NCI-H774 (cell line): ENCODE measurements at regions not wholly inside any gene's neighbourhood (a gene's known extent, or its start where the extent isn't known, plus 50 kb on each side); places are given as distances from the start of the nearest gene placed in this dataset.

Experiments
- DNase-seq: peaks from one replicate; lab custom pipeline; 2025; lab: John Stamatoyannopoulos, UW

DNA sequence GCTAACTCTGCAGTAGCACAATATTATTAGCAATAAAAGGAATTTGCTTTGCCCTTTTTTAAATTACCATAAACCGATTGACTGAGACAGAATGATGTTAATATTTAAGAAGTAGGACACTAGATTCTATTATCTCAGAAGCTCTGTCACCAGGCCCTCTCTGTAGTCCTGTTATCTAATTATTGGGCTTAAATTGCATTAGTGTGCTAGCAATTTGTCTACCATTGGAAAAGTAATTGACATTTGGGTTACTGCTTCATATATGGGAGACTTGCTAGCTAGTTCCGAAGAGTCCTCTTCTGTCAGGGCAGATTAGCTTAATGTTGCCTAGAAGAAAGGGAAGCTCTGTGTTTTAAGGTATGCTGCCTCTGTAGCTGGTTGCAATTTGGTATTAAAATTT lies 1107.3 kb upstream of the EEF2KMT start:
- no peak for DNase-seq

DNA sequence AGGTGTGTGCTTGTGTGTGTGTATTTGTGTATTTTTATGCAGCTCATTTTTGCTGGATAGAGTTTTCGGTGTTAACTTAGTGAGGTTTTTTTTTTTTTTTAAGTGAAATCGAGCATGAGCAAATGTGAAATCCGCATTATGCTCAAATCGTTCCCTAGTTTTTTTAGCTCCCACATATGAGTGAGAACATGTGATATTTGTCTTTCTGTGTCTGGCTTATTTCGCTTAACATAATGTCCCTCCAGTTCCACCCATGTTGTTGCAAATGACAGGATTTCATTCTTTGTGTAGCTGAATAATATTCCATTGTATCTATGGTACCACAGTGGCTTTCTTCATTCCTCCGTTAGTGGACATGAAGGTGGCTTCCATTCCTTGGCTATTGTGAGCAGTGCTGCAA lies 1103.3 kb upstream of the EEF2KMT start:
- DNase-seq, result no peak

DNA sequence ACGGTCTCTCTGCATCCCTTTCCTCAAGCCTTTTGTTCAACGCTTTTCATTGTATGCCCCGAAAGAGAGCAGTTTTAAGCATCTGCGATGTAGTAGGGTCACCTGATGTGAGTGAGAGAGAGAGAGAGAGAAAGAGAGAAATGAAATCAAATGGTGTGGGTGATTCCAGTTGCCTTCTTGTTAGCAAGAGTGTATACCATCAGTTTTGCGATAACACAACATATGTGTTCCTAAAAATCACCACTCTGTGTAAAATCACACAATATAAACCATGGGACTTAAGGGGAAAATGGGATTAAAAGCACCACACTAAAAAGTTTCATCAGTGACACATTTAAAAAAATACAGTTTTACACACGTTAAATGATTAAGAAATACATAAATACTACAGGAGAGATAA lies 1102.7 kb upstream of the EEF2KMT start:
- no peak for DNase-seq

DNA sequence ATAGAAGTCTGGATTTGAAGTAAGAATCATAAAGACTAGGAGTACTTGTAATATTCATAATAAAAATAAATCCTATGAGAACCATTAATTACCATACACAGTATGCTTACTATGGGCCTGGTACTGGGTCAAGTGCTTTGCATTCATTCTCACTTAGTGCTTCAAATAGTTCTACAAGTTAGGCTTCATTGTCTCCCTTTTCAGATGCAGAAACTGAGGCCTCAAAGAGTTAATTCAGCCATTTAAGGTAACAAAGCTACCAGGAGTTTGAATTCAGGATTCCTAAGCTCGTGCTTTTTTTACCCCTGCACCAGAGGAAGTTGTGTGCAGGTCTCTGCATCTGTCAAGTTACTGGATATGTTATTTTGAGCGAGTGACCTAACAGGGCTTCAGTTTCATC lies 1098.4 kb upstream of the EEF2KMT start:
- no peak for DNase-seq

DNA sequence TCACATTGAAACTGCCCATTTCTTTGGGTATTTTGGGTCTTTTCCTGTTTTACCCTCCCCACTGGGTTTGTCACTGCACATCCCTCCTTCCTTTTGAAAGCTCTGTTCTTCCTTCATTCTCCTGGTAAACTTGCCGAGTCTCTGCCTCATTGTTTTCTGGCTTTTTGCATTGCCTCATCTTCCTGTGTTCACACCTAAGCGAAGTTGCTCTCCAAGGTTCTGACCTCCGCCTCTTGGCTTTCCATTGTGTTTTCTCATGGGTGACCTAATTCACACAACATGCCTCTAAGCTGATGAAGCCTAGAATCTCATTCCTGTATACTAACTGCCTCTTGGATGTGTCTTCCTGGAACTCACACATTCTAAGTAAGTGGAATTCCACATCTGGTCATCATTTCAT lies 1096.1 kb upstream of the EEF2KMT start:
- no peak for DNase-seq

DNA sequence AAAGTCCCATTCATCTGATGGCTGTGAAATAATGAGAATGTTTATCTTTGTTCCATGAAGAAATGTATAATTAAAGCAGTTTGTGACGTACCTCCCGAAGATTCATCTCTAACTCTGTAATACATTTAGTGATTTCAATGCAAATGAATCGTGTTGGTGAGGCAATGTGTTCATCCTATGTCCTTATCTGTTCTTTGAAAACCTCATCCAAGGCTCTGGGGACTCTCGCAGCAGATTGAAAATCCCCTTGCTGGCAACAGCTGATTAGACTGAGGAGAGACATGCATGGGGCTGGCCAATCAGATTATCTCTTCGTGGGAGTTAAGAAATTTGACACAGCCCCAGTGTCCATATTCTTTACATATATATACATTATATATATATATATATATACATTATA lies 1095.4 kb upstream of the EEF2KMT start:
- DNase-seq, result no peak

DNA sequence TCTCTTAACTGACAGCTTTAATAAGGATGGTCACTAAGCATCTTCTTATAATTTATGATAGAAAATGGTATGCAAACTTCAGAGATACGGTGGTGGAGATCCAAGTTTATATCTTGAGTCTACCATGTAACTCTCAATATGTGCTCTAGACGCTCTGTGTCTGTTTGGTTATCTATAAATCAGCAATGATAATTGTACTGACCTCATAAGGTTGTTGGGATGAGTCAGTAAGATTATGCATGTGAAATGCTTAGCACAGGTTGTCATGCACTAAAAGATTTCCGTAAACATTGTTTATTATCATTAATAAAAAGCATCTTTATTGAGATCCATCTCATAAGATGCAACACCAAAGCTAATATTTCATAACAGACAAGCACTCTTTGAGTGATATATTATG lies 1094.9 kb upstream of the EEF2KMT start:
- DNase-seq, result no peak

DNA sequence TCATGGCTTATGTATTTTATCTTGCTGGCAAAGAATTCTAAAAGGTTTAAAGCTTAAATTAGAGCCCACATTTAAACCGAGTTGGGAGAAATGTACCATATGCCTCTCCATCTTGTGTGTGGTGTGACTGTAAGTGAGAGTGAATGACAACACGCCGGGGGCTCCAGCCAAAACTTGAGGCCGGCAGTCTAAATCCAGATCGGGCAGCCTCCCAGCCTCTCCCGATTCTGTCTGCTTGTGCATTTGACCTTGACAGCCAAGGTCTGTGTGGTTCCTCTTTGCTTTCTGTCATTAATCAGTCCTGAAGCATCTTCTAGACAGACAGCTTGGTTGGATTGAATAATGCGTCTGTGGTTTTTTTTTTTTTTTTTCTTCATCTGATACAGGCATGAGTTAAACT lies 1093.2 kb upstream of the EEF2KMT start:
- no peak for DNase-seq

DNA sequence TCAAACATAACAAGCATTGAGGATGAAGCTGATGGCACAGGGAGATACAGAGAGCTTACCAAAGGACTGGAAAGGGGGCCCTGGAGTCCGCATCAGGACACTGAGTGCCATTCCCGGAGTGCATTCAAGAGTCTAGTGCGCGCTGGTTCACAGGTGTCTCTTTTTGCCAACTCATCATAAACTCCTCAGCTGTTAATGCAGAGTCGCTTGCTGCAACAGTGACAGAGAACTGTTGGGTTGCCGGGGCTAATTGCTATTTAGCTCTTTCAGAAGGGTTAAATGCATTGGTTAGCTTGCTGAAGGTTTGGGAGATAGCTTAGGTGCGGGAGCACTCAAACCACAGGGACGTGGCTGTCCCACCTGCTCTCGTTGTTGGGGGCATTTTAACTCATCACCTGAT lies 1091.6 kb upstream of the EEF2KMT start:
- no peak for DNase-seq

DNA sequence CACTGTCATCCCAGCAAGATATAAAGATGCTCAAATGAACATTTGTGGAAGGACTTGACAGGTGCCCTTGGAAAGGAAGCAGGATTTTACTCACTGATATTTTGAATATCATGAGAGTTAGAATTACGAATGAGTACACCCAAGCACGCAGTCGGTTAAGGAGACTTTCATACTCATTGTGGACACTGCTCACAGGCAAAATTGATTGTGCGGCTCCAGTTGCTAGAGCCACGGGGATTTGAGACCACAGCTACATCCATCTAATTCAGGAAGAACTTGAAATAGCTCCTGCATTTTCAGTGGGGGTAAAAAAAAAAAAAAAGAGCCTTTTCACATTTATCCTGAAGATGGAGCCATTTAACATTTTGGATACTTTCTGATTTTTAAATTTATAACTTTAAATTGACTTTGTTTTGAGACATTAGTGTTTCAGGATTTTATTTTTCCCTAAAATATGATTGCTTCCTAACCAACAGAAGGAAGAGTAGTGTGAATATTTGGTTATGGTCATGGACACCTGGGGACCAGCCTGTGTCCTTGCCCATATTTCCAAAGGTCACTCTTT lies 1080.1 kb upstream of the EEF2KMT start:
- no peak for DNase-seq

DNA sequence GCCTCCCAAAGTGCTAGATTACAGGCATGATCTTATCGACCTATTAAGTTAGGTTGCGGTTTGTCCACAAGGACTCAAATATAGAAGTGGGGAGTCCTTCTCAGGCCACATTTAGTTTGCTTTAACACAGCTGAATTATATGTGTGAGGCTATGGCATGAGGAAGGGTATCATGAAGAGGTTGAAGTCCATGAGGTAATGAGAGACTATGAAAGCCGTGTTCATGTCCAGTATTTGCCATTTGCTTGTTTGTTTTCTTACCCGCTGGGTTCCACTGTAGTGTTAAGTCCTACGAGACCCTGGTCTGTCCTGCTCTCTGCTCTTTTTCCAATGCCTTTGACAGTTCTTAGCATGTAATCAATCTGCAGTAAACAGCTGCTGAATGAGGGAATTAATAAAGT lies 1072.4 kb upstream of the EEF2KMT start:
- DNase-seq, result no peak

DNA sequence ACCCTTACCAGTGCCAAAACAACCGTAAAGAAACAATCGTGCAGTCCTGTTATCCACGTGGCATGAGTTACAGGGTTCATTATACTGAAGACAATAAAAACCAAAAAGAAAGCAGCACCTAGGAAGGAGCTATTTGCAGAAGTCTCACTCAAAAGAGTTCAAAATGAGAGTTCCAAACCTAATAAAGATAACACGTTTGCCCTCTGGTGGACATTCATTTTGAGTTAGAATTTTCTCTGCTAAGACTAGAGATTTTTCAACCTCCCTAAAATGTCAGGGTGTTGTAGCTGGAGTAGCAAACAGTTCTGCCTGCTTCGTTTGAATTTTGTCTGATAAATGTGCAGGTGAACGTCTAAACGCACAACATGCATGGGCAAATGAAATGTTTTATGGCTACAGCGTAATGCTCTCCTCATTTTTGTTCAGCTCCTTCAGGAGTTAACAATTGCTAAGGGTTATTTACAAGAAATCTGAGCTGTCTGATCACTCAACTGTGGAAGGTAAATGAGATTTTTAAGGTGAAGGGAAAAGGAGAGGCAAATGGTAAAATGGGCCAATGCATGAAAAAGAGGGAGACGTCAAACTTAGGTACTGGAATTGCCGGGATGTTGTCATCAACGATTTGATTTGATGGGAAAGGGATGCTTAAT lies 1067.9 kb upstream of the EEF2KMT start:
- DNase-seq, result no peak

DNA sequence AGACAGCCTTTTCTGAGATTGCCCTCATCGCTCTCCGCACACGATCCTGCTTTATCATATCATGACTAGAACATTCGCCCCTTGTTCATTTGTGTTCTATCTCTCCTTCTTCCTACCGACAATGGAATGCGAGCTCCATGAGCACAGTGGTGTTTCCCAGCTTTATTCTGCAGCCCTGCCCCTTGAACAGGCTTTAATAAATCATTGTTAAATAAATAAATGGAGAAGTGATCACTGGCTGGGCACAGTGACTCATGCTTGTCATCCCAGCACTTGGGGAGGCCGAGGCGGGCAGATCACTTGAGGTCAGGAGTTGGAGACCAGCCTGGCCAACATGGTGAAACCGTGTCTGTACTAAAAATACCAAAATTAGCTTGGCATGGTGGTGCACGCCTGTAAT lies 1063.3 kb upstream of the EEF2KMT start:
- DNase-seq, result no peak

DNA sequence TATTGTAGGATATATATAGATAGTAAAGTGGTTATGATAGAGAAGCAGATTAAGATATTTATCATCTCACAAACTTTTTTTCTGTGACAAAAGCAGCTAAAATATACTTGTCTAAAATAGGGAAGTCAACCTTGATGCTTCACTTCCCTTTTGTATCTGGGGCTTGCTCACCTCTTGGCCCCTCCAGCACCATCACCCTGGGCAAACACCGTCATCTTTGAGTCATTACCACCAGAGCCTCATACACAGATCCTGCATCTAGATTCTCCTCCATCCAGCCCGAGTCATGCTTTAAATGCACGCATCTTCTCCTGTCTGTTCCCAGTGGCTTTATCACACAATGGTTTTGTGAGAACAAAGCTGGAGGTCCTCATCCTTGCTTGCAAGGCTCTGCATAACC lies 1062.7 kb upstream of the EEF2KMT start:
- DNase-seq, result no peak

DNA sequence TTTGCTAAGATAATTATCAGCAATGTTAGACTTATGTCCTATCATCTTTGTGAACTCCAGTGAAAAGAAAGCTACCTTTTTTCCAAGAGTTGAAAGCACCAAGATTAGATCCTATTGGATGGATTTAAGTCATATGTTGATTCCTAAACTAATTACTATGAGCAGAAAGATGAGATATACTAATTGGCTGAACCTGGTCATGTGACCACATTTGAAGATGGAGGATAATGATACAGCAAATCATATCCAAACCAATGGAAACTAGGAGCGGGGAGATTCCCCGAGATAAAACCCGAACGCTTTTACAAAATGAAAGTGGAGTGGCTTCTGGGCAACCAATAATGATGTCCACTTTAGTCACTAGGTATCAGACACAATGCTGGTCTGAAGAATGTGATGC lies 1060.2 kb upstream of the EEF2KMT start:
- DNase-seq, result no peak

DNA sequence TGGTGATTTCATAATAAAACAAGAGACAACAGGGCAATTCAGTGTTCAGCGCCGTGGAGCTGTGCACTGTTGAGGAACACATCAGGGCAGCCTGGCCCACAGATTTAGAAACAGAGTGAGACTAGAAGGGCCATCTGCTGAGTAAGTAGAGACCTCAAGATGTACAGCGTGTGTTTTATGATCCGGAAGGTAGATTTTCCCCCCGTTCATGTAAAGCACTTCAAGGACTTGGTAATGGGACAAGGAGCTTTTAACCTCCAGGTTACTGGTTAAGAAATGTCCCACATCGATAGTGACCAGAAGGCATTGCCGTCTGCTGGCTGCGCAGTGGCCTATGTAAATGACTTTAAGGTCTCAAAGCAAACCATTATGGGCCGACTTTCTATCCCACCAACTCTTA lies 1057.7 kb upstream of the EEF2KMT start:
- no peak for DNase-seq

DNA sequence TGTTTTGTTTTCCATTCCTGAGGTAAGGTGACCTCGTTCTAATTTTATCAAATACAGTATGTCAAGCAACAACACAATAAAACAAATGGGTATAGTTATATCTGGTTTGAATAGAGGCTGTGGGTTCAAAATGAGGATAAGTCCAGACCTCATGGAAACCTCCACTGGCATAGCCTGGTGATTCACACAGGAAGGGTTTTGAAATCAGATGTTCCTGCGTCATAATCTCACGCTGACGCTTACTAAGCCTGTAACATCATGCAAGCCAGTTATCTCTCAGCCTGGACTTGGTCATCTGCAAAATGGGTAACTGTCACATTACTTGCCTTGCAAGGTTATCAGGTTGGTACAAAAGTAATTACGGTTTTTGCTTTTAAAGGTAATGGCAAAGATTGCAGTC lies 1056.3 kb upstream of the EEF2KMT start:
- DNase-seq, result no peak

DNA sequence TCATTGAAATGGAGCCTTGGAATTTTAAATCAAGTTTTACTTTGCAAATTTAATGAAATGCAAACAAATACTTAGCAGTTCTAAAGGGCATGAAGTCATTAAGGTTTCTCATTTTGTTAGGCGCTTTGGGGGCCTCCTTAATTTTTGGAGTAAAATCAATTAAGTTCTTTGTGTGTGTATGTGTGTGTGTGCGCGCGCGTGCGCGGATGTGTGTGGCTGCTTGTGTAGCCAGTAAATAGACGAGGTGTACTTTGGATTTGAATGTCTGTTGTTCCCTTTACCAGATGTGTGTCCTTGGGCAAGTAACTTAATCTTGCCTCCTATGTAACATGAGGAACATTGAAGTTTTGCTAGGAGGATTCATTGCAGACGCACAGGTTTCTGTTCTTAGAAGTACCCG lies 1051.4 kb upstream of the EEF2KMT start:
- DNase-seq, result no peak

DNA sequence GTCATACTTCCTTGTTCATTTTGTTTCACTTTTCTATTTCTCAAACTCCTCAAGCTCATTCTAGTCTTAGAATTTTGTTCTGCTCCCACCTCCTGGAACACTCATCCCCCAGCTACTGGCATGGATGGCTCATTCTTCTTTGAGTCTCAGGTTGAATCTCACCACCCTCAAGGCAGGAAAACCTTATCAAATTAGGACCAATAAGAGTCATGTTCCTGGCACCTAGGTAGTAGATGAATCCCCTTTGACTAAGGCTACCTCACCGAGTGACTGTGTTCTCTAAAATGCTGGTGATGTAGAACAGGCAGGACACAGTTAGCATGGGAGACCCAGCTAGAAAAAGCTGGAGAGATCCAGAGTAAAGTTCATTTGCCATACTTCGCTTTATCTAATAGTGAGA lies 1050.8 kb upstream of the EEF2KMT start:
- DNase-seq, result no peak

DNA sequence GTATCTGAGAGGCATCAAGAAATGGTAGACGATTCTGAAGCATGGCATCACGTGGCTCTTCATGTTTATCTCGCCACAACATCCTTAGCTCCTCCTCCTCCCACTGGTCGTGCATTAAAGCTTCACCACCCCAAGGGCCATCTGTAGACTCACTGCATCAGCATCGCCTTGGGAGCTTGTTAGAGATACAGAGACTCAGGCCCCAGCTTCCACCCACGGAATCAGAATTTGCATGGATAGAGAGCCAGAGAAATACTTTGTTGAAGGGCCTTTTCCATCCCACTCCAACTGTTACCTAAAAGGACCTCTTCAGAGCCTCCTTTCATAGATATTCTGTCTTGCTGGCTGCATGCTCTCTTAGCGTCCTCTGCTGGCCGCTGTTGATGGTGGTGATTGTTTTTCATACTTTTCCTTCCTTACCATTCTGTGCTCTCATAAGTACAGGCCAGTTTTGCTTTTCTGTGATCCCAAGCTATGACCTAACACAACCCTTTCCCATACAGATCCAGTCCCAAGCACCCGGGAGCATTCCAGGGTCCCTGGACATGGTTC lies 1049.4 kb upstream of the EEF2KMT start:
- no peak for DNase-seq

DNA sequence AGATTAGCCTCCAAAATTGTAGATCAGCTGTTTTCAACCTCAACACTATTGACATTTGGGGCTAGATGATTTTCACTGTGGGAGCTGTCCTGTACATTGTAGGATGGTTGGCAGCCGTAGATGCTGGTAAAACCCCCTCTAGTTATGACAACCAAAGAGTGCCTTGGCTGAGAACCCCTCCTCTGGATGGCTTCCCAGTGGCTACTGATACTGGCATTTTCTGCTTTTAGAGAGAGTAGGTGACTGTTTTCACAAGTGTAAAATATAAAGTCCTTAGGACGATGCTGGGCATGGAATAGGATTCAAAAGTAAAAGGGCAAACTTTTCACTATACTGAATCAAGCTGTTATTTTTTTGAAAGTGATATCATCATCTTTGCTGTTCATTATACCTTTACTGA lies 1048.8 kb upstream of the EEF2KMT start:
- no peak for DNase-seq

DNA sequence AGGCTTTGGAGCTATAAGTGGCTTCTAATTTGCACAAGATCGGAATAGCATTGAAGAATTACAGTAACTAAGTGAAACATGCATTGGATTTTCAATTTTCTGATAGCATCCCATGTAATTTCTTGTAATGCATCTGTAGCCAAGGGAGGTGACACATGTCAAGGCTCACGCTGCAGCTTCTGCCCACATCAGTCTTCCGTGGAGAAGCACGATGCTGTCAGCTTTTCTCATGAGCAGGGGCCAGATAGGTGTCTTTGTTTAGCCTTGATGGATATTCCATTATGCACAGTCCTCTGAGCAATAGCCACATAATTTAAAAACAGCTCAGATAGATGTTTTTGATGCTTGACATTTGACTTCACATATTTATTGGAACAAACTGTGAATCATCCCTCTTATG lies 1046.9 kb upstream of the EEF2KMT start:
- no peak for DNase-seq

DNA sequence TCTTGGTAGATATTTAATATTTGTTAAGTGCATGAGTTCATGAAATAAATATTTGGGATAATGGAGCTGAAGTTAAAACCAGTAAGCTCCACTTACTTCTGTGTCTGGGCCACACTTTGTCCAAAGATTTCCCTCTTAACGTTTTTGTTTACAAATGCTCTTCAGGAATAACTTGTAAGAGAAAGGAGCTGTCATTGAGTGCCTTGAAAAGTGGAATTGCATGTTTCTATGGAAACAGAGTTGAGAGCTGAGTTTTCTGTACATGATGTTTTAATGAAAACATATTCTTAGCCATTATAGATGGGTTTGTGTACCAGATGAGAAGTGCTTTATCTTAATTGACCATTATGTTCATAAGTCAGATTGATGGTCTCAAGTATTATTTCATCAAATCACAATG lies 1045.4 kb upstream of the EEF2KMT start:
- DNase-seq, result no peak

DNA sequence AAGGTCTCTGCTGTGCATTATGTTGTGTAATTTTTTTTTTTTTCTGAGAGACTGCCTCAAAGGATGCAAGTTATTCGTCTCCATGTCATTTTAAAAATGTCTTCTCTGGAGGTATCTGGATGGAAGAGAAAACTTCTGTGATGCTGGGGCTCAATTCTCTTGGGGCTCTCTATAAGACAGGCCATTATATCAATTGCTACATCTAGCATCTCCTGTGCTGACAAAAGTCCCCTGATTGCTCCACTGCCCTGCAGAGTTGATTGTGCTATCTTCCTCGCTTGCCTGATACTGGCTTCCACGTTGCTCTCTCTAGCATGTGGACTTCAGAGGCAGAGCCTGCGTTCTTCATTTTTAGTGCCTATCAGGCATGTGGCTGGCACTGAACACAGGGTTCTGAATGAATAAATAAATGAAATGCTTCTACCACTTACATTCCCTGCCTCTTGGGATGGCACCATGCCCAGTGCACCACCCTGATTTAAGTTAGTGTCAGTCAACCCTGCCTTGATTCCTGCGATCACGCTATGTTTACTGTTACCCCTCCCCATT lies 1035.5 kb upstream of the EEF2KMT start:
- DNase-seq, result no peak
